ENCODE measurements at regions not wholly inside any gene's neighbourhood (a gene's known extent, or its start where the extent isn't known, plus 50 kb on each side); places are given as distances from the start of the nearest gene placed in this dataset.
A peak's percentile ranks its signal among the peaks of the same experiment; 100 is the strongest.

DNA sequence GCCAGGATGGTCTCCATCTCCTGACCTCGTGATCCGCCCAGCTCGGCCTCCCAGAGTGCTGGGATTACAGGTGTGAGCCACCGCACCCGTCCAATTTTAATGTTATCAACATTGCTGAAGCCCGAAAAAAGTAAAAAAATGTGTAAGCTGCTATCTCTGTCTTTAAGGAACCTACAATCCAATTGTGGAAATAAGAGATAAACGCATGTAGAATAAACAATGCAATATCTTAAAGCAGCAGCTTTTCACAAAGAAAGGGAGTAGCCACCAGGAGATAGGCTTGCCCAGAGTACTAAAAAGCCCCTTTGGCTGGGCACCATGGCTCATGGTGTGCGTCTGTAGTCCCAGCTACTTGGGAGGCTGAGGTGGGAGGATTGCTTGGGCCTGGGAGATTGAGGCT is 282.9 kb upstream of the LYZL1 start (continued):
- TF ChIP-seq SRSF7 (optimal IDR thresholded peaks at IDR 0.05; ENCODE audit: low read depth, low read length), result no peak
- TF ChIP-seq CC2D1A (IDR thresholded peaks at IDR 0.05), result peak; percentile 87
- TF ChIP-seq ZNF668 (CRISPR knock-in tag; IDR thresholded peaks at IDR 0.05), result no peak
- TF ChIP-seq, protein P1, sequence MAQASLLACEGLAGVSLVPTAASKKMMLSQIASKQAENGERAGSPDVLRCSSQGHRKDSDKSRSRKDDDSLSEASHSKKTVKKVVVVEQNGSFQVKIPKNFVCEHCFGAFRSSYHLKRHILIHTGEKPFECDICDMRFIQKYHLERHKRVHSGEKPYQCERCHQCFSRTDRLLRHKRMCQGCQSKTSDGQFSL (CRISPR knock-in tag; IDR thresholded peaks at IDR 0.05), result no peak
- TF ChIP-seq, protein P1 (tag; IDR thresholded peaks at IDR 0.05), result no peak
- TF ChIP-seq TEAD2 (tag; IDR thresholded peaks at IDR 0.05), result no peak
- 0 out of 2 replicates have a peak, but pooled peaks have one; percentile 32 for TF ChIP-seq NCOA1 (IDR thresholded peaks at IDR 0.05; ENCODE audit: low read depth)
- TF ChIP-seq, protein P2, sequence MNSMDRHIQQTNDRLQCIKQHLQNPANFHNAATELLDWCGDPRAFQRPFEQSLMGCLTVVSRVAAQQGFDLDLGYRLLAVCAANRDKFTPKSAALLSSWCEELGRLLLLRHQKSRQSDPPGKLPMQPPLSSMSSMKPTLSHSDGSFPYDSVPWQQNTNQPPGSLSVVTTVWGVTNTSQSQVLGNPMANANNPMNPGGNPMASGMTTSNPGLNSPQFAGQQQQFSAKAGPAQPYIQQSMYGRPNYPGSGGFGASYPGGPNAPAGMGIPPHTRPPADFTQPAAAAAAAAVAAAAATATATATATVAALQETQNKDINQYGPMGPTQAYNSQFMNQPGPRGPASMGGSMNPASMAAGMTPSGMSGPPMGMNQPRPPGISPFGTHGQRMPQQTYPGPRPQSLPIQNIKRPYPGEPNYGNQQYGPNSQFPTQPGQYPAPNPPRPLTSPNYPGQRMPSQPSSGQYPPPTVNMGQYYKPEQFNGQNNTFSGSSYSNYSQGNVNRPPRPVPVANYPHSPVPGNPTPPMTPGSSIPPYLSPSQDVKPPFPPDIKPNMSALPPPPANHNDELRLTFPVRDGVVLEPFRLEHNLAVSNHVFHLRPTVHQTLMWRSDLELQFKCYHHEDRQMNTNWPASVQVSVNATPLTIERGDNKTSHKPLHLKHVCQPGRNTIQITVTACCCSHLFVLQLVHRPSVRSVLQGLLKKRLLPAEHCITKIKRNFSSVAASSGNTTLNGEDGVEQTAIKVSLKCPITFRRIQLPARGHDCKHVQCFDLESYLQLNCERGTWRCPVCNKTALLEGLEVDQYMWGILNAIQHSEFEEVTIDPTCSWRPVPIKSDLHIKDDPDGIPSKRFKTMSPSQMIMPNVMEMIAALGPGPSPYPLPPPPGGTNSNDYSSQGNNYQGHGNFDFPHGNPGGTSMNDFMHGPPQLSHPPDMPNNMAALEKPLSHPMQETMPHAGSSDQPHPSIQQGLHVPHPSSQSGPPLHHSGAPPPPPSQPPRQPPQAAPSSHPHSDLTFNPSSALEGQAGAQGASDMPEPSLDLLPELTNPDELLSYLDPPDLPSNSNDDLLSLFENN (IDR thresholded peaks at IDR 0.05; ENCODE audit: low read depth in 2 of 2, low read length in 2 of 2), result peak in 1 of 2 experiments; percentile 85; a peak in 2 of 4 replicates
- TF ChIP-seq RCOR1 (IDR thresholded peaks at IDR 0.05; ENCODE audit: borderline replicate concordance in 1 of 2, low read depth in 2 of 2, low read length in 2 of 2), result peak in 1 of 2 experiments; percentile 20; a peak in 1 of 4 replicates
- peak; percentile 45; the same call in 1 of the 2 replicates for TF ChIP-seq SMARCC2 (IDR thresholded peaks at IDR 0.05; ENCODE audit: low read depth)
- no peak for TF ChIP-seq SAP30 (IDR thresholded peaks at IDR 0.05; ENCODE audit: borderline replicate concordance, insufficient read depth, low read depth, low read length, poor library complexity, severe bottlenecking)
- no peak for TF ChIP-seq CREBBP (IDR thresholded peaks at IDR 0.05; ENCODE audit: low read depth, low read length)
- TF ChIP-seq MAZ (CRISPR knock-in tag; conservative IDR thresholded peaks at IDR 0.05 in 1 of 2, IDR thresholded peaks at IDR 0.05 in 1 of 2), result peak in 1 of 2 experiments; percentile 38; a peak in 1 of 4 replicates
- peak; percentile 94 for TF ChIP-seq TCF3 (CRISPR knock-in tag; IDR thresholded peaks at IDR 0.05)
- TF ChIP-seq, protein P3, sequence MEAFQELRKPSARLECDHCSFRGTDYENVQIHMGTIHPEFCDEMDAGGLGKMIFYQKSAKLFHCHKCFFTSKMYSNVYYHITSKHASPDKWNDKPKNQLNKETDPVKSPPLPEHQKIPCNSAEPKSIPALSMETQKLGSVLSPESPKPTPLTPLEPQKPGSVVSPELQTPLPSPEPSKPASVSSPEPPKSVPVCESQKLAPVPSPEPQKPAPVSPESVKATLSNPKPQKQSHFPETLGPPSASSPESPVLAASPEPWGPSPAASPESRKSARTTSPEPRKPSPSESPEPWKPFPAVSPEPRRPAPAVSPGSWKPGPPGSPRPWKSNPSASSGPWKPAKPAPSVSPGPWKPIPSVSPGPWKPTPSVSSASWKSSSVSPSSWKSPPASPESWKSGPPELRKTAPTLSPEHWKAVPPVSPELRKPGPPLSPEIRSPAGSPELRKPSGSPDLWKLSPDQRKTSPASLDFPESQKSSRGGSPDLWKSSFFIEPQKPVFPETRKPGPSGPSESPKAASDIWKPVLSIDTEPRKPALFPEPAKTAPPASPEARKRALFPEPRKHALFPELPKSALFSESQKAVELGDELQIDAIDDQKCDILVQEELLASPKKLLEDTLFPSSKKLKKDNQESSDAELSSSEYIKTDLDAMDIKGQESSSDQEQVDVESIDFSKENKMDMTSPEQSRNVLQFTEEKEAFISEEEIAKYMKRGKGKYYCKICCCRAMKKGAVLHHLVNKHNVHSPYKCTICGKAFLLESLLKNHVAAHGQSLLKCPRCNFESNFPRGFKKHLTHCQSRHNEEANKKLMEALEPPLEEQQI (IDR thresholded peaks at IDR 0.05), result 0 out of 2 replicates have a peak, but pooled peaks have one; percentile 42
- peak; percentile 53 for TF ChIP-seq STAT5A (IDR thresholded peaks at IDR 0.05; ENCODE audit: borderline replicate concordance, low read length)
- TF ChIP-seq, protein P4, sequence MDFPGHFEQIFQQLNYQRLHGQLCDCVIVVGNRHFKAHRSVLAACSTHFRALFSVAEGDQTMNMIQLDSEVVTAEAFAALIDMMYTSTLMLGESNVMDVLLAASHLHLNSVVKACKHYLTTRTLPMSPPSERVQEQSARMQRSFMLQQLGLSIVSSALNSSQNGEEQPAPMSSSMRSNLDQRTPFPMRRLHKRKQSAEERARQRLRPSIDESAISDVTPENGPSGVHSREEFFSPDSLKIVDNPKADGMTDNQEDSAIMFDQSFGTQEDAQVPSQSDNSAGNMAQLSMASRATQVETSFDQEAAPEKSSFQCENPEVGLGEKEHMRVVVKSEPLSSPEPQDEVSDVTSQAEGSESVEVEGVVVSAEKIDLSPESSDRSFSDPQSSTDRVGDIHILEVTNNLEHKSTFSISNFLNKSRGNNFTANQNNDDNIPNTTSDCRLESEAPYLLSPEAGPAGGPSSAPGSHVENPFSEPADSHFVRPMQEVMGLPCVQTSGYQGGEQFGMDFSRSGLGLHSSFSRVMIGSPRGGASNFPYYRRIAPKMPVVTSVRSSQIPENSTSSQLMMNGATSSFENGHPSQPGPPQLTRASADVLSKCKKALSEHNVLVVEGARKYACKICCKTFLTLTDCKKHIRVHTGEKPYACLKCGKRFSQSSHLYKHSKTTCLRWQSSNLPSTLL (IDR thresholded peaks at IDR 0.05), result no peak
- TF ChIP-seq, protein P5, sequence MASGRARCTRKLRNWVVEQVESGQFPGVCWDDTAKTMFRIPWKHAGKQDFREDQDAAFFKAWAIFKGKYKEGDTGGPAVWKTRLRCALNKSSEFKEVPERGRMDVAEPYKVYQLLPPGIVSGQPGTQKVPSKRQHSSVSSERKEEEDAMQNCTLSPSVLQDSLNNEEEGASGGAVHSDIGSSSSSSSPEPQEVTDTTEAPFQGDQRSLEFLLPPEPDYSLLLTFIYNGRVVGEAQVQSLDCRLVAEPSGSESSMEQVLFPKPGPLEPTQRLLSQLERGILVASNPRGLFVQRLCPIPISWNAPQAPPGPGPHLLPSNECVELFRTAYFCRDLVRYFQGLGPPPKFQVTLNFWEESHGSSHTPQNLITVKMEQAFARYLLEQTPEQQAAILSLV (tag; IDR thresholded peaks at IDR 0.05), result no peak
